KG1 (cell line): ENCODE measurements at regions not wholly inside any gene's neighbourhood (a gene's known extent, or its start where the extent isn't known, plus 50 kb on each side); places are given as distances from the start of the nearest gene placed in this dataset.

Experiments used
- DNase-seq: peaks from one replicate; lab custom pipeline; 2025; lab: John Stamatoyannopoulos, UW

DNA sequence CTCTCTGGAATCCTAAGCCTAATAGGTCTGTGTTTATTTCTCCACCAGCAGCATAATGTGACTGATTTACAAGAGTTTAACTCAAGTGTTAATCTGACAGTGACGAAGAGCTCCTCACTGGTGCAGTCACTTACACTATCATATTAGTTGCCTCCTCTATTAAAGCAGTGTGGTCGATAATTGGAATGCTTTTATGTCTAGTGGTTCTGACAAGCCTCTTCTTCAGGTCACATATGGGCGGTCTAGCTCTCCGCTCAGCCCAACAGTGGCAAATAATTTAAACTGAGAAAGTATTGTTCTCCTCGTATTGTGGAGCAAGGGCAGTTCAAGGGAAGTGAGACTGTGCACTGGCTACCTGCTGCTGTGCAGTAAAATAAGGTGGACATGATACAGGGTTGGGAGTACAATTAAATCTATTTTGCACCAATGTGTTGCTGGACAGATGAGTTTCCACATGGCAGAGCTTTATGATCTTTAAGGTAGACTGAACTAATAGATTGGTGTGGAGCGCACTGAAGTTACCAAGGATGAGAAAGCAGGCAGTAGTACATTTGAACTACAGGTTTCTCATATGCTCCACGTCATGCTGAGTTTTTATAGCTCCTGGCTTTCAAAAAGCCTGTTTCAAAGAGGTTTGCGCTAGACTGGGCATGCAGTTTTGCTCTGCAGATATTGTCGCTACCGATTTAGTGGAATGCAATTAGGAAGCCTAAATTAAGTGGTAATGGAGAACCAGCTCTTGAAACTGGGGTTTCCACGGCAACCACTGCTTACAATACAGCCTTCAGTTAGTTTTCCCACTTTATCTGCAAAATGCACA, 151.7 kb upstream of the POU3F3 start:
- no peak for DNase-seq

- no peak for DNase-seq
These were observed 150.2 kb upstream of the POU3F3 start for GRCh38 chr2:104703669-104704068.

DNA sequence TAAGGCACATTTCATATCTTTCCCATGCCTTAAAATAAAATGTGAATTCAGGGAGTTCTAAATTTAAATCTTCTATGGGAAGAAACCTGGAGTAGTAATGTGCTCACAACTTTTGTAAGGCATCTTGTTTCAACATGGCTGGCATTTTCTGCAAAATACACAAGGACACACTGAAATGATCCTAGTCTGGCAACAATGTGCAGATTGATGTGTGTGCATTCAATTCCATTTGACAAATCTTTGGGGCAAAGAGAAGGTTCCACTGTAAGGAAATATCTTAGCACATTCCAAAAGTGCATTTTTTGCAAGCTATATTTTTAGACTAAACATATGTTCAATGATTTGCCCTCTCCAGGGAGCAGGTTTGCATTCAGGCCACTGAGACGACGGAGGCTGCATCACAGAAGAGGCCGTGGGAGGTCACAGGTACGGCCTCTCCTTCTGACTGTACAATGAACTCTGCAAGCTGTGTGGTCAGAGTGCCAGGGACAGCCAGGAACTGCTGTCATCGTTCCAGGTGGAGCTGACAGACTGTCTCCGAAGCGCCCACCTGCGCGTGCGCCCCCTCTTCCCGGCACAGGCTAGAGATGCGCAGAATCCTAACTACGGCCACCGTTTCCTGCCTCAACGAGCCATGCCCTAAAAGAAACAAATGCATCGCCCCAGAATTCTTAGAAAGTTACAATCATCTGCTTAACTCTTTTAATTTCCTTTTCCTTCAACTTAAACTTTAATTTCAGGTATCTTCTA, 149.2 kb upstream of the POU3F3 start:
- DNase-seq: no peak

- DNase-seq: no peak
These were observed 146.9 kb upstream of the POU3F3 start for GRCh38 chr2:104707056-104707455.

GRCh38 chr2:104708967-104709366, 144.9 kb upstream of the POU3F3 start:
- DNase-seq: no peak

- no peak for DNase-seq
These were observed 137.9 kb upstream of the POU3F3 start for GRCh38 chr2:104716061-104716460.

DNA sequence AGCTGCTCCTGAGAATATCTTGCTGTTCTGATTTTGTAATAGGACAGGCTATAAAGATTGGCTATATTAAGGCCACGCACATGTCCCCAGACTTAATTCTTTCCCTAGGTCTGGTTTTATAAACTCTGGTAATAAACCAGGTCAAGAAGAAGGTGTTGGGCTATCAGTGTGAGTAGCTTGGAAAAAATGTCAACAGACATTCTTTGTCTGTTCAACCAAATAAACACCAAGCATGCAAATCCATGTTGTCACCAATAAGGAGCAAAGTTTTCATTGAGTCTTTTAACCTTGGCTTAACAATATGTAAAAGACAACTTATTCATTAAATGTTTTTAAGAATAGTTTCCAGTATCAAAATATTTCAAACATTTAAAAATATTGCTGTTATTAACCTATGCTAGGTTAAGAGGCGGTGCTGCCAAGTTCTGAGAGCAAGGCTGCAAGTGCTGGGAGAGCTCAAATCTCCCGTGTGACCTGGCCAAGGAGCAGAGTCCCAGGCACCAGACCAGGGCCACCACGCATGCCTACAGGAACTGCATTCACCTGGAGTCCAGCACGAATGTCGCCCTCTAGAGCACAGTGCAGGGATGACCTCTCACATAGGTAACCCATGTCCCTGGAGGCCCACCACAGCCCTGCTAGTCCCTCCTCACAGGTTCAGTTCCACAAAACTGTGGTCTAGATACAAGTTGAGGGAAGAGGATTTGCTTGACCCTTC, 120.5 kb upstream of the POU3F3 start:
- DNase-seq: no peak

DNA sequence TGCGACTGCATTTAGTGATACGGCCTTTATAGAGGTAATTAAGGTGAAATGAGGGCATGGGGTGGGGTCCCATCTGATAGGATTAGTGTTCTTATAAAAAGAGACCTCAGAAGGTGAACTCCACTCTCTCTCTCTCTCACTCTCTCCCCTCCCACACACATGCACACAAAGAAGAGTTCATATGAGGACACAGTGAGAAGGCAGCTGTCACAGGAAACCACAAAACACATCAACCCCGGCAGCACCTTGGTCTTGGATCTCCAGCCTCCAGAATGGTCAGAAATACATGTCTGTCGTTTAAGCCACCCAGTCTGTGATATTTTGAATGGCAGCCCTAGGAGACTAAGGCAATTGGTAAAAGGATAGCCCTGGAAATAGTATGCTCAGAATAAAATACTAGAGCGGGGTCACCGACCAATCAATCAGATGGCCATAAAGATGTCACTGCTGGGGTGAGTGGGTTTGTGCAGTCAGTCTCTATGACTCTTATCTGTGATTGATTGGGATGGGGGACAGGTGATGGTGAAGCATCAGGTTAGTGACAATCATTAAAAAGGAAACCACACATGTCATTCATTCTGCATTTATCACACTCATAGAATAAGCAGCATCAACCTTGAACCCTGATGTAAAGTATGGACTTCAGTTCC, 118.9 kb upstream of the POU3F3 start:
- peak; percentile 38 for DNase-seq

DNA sequence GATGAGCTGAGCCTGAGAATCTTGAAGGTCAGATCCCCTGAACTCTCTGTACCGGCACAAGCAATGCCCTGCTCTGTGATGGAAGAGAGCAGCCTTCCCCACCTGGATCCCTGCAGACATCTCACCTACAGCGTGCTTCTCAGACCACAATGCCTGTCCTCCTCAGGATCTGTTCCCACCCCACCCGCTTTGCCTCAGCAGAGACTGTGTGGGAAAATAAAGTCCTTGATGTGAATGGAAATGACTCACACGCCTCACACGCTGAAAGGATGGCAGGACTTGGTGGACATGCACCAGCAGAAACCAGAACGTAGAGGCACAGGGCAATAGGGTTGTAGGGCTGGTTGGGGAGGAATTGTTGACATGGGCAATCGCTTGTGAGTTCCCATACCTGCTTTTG, 117.9 kb upstream of the POU3F3 start:
- DNase-seq: no peak

DNA sequence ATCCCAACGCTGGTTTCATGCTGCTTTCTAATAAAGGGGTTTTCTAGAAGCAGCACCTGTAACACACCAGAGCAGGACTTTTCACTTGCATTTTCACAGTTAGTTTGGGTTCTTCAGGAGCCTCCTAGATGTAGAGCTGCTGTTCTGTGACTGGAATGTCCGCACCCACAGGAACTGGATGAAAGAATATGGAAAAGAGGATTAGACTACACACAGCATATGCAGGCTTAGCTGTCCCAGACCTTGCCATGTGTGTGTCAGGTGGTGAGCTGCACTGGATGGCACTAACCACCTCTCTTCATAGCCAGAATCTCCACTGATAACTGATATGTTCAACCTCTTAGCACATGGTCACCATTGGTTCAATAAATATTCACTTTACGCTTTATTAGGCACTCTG, 112.1 kb upstream of the POU3F3 start:
- no peak for DNase-seq

DNA sequence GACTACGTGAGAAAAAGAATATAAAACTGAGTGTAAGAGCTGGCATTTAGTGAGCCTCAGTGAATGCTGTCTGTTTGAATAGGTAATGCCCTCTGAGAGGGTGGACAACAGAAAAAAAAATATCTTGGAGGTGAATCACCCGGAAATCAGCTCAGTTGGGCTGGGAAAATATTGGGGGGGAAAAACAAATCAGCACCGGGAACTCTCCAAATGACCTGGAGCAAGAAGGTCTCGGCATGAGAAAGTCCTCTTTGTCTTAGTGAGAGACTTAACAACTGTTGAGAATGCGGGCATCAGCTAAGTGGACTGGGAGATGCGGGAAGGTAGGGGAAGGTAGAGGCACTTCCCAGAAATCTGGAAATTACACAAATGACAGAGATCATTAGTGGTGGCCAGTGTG, 109.4 kb upstream of the POU3F3 start:
- DNase-seq: no peak

DNA sequence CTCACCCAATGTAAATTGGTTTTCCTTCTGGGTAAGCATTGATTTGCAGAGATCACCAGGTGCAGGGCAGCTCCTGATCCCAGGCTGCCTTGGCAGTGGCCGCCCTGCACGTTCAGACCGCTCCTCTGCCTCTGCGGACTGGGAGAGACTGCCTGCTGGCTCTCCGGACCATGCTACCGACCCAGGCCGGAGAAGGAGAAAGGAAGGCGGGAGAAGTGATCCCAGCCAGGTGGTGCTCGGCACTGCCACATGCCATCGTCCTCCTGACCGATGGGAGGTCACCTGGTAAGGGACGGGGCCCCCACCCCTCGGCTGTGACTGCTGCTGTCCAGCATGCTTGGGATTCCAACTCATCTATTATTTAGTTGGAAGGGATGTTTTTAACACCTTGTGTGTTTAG, 108.1 kb upstream of the POU3F3 start:
- DNase-seq: no peak

DNA sequence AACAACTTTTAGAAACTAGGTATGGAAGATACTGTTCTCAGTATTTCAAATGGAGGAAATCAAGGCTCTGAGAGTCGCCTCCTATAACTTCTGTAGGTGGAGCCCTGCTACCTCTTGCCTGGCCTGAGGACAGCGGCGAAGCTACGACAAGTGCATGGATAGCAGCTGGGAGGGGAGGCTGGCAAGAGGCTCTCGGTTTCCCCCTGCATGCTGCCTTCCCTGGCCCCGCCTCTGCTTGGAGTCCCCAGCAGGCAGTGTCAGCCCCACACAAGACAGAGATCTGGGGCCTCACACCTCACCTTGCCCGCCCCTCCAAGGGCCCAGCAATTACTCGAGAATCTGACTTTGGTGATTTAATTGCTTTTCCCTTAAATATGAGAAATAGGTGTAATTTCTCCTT, 107.6 kb upstream of the POU3F3 start:
- DNase-seq: no peak

- DNase-seq: no peak
These were observed 107.1 kb upstream of the POU3F3 start for GRCh38 chr2:104746858-104747257.

DNA sequence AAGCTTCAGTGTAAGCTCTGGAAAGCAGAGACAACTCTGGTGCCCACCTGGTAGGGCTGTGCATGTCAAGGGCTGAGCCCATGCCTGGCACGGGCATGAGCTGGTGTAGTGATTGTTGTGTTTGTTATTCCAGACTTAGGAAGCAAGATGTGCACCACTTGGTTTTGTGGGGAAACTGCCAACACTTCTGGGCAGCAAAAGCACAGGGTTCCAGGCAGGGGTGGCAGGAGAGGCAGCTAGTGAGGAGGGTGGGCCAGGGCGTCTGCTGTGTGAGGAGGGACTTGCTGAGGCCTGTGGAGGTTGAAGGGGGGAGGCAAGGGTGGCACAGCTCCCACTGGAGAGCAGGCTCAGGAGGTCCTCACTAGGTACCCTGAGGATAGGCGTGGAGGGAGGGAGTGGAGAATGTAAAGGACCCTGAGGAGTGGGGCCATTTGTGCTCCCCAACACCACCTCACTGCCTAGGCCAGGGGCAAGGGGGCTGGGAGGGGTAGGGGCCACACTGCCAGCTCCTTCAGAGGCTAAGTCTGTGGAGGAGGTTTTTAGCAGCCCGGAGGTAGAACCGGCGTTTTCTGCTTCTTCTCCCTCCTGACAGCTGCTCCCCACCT, 104.0 kb upstream of the POU3F3 start:
- no peak for DNase-seq

DNA sequence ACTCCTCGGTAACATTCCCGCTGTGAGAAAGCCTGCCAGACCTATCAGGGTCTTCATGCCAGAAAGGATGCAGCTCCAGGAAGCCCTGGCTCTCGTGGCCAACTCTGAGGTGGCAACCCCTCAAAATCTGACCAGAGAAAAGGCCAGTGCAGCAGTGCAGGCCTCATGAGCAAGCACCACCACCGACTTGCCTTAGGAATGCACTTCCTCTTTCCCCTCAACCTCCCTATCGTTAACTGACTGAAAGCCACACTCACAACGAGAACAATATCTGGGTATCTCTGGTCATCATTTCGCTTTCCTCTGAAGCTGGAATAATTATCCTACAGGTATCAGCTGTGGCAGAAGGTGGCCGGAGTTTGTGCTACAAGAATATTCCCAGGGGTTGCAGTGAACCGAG, 101.4 kb upstream of the POU3F3 start:
- no peak for DNase-seq

DNA sequence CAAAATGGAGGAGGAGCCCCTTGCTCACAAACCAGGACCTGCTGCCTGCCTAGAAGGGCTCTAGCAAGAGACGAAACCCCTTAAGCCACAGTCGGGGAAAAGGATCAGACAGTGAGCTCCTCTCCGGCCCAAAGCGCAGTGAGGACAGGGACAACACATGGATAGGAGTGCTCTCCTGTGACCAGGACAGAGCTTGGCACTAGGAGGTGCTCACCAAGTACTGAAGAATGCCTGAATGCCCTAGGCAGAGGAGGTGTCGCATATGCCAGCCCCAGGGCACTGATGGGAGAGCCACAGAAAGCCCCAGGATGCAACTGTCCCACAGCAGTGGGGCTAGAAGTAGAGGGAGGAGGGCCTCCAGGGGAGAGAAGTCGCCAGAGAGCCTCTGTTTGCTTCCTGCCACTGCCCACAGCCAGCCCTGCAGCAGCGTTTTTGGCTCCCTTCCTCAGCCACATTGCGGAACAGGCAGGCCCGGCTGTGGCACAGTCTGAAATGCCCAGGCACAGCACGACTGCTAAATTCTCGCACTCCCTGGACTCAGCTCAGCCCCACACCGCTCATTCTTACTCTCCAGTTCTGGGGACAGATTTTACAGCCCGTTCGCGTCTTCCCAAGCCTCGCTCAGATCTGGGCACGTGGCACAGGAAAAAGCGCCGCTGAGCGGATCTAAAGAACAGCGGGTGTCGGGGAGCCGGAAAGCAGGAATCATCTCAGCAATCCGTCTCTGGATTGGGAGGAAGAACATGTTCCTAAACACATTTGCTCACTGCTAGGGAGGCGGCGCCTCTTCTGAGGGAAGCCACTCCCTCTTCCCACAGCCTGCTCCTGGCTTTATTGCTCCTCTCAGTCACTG, 98.7 kb upstream of the POU3F3 start:
- DNase-seq: no peak

DNA sequence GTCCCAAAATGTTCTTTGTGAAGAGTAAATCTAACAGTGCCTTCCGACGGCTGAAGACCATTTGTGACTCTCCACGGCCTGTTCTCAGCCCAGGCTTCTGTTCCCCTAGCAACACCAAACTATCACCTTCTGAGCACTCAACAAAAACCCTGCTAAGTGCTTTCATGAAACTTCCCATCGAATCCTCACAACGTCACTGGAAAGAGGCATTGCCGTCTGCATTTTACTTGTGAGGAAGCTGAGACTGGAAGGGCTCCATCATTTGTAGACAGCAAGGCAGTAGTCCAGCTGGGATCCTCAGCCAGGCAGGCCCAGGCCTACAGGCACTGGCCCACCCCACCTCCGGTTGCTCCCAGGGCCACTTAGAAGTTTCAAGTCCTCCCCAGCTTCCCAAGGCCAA, 97.8 kb upstream of the POU3F3 start:
- no peak for DNase-seq

GRCh38 chr2:104757056-104757455, 96.9 kb upstream of the POU3F3 start:
- no peak for DNase-seq

DNA sequence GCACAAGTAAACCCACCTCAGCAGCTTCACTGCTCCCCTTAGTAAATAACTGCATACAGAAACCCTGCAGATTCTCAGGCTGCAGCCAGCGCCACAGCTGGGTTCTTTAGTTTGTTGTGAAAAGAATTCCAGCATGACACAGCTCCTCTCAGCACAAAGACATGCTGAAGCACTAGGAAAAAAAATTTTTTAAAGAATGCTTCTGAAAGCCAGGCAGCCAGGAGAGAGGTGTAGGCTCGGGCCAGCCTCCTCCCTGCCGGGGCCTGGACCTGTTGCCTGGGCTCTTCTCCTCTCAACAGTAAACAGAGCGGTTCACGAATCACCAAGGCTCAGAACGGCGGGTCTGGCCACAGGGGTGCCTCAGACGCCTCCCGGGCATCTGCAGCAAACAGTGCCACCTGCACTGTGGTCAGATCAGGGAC, 95.7 kb upstream of the POU3F3 start:
- no peak for DNase-seq

GRCh38 chr2:104762031-104762430, 91.9 kb upstream of the POU3F3 start:
- DNase-seq: no peak
